Colonic mucosa (tissue), 4 donors: ENCODE measurements at regions not wholly inside any gene's neighbourhood (a gene's known extent, or its start where the extent isn't known, plus 50 kb on each side); places are given as distances from the start of the nearest gene placed in this dataset.
"Not testable (repeated sequence)": the region's sequence is repeated elsewhere in the genome, so short reads cannot be mapped to it uniquely, and the experiment has no call there.

Source experiments
- DNase-seq: peaks from one replicate; pipeline ENCODE4 v3.0.0-alpha.2; 2020
- H3K27ac ChIP-seq: fragments of 200-600 bp; one replicate; pipeline ENCODE4 v1.8.0; 2021
- H3K27me3 ChIP-seq: fragments of 200-600 bp; one replicate; pipeline ENCODE4 v1.8.0; 2021
- H3K36me3 ChIP-seq: fragments of 200-600 bp; one replicate; pipeline ENCODE4 v1.8.0; 2021
- H3K4me1 ChIP-seq: fragments of 200-600 bp; one replicate; pipeline ENCODE4 v1.8.0; 2021; ENCODE audit warnings: mild to moderate bottlenecking
- H3K4me3 ChIP-seq: fragments of 200-600 bp; one replicate; pipeline ENCODE4 v1.8.0; 2021
- H3K9ac ChIP-seq, 2 donors: one replicate each; pipeline ENCODE4 v1.7.0; 2013; ENCODE audit warnings: control low read depth in 2 of 2, low read depth in 2 of 2, low read length in 2 of 2
- H3K9me3 ChIP-seq: fragments of 200-600 bp; one replicate; pipeline ENCODE4 v1.8.0; 2021
- intact Hi-C: fragments of 100-400 bp; cut with DNase I; formaldehyde crosslinking; loops from one replicate; pipeline ENCODE4 v1.14.1; 2022
- TF ChIP-seq, protein P1 (sequence below): fragments of 200-600 bp; IDR thresholded peaks from one replicate; pipeline ENCODE4 v1.8.0; 2022; ENCODE audit warnings: antibody characterized with exemption, mild to moderate bottlenecking
- donor health status: healthy.
- donor health status: DM: no; HTN: no; CAD: no.
- donor health status: DM: no; HTN: no; CAD: no.

DNA sequence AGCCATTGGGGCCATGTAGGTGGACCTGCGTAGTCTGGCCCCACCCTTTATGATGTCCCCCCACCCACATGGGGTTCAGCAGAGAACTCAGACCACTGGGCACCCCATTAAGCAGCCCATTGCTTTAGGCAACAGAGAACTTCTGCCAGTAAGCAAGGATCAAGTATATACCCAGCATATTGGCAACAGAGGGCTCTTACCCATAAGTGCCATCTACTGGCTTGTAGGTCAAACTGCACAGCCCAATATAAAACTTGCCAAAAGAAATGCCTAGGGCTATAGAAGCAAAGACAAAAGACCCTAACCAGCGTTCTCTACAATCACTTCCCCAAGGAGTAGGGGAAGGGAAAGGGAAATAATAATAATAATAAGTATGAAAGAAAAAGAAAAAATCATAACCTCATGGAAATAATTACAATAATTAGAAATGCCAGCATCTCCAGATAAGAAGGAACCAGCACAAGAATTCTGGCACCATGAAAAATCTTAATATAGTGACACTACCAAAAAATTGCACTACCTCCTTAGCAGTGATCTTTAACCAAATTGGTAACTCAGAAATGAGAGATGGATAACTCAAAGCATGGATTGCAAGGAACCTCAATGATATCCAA lies 1090.7 kb downstream of the FAT4 start:
- Histone ChIP-seq H3K4me3 (no peak overlapping the region), H3K27ac (no peak overlapping the region), H3K36me3 (no peaks in the 10 kb centered on the region), H3K9ac (no peak overlapping the region), H3K27me3 (no peaks in the 10 kb centered on the region), H3K9me3 (no peaks in the 10 kb centered on the region), H3K4me1 (no peaks in the 10 kb centered on the region)
- TF ChIP-seq, protein P1, sequence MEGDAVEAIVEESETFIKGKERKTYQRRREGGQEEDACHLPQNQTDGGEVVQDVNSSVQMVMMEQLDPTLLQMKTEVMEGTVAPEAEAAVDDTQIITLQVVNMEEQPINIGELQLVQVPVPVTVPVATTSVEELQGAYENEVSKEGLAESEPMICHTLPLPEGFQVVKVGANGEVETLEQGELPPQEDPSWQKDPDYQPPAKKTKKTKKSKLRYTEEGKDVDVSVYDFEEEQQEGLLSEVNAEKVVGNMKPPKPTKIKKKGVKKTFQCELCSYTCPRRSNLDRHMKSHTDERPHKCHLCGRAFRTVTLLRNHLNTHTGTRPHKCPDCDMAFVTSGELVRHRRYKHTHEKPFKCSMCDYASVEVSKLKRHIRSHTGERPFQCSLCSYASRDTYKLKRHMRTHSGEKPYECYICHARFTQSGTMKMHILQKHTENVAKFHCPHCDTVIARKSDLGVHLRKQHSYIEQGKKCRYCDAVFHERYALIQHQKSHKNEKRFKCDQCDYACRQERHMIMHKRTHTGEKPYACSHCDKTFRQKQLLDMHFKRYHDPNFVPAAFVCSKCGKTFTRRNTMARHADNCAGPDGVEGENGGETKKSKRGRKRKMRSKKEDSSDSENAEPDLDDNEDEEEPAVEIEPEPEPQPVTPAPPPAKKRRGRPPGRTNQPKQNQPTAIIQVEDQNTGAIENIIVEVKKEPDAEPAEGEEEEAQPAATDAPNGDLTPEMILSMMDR: no peak
- intact Hi-C loops: no loop called here
- no peak for DNase-seq

DNA sequence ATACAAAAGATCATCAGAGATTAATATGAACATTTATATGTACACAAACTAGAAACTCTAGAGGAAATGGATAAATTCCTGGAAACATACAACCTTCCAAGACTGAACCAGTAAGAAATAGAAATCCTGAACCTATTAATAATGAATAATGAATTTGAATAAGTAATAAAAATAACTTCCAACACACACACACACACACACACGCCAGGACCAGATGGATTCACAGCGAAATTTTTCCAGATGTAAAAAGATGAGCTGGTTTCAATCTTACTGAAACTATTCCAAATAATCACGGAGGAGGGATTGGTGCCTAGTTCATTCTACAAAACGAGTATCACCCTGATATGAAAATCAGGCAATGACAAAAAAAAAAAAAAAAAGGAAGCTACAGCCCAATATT lies 1095.0 kb downstream of the FAT4 start:
- no peaks in the 10 kb centered on the region for H3K27me3 ChIP-seq
- no peak for DNase-seq
- no peak overlapping the region for H3K27ac ChIP-seq
- TF ChIP-seq, protein P1: no peak
- H3K36me3 ChIP-seq: no peaks in the 10 kb centered on the region
- no peaks in the 10 kb centered on the region for H3K4me1 ChIP-seq
- no peak overlapping the region for H3K9ac ChIP-seq
- no peaks in the 10 kb centered on the region for H3K9me3 ChIP-seq
- H3K4me3 ChIP-seq: no peak overlapping the region
- intact Hi-C loops: no loop called here

DNA sequence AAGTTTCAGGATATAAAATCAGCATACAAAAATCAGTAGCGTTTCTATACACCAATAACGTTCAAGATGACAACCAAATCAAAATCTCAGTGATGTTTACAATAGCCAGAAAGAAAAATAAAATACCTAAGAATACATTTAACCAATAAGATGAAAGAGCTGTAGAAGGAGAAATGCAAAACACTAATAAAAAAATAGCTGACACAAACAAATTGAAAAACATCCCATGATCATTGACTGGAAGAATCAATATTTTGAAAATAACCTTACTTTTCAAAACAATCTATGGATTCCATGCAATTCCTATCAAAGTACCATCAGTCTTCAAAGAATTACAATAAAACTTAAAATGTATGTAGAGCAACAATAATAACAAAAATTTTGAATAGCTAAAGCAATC lies 1096.3 kb downstream of the FAT4 start:
- H3K9ac ChIP-seq: no peak overlapping the region
- no peak for DNase-seq
- no peaks in the 10 kb centered on the region for H3K36me3 ChIP-seq
- intact Hi-C loops: no loop called here
- H3K27ac ChIP-seq: no peak overlapping the region
- TF ChIP-seq, protein P1: no peak
- H3K27me3 ChIP-seq: no peaks in the 10 kb centered on the region
- H3K9me3 ChIP-seq: no peaks in the 10 kb centered on the region
- no peak overlapping the region for H3K4me3 ChIP-seq
- no peaks in the 10 kb centered on the region for H3K4me1 ChIP-seq

DNA sequence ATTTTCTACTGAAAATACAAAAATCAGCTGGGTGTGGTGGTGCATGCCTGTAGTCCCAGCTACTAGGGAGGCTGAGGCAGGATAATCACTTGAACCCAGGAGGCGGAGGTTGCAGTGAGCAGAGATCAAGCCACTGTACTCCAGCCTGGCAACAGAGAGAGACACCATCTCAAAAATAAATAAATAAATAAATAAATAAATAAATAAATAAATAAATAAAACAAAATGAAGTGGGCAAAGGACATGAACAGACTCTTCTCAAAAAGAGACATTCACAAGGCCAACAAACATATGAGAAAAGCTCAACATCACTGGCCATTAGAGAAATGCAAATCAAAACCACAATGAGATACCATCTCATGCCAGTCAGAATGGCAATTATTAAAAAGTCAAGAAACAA lies 1097.6 kb downstream of the FAT4 start:
- H3K27ac ChIP-seq, H3K4me3 ChIP-seq, H3K9ac ChIP-seq, H3K9me3 ChIP-seq, H3K27me3 ChIP-seq, H3K4me1 ChIP-seq, intact Hi-C loops, H3K36me3 ChIP-seq, DNase-seq: not testable (repeated sequence)

DNA sequence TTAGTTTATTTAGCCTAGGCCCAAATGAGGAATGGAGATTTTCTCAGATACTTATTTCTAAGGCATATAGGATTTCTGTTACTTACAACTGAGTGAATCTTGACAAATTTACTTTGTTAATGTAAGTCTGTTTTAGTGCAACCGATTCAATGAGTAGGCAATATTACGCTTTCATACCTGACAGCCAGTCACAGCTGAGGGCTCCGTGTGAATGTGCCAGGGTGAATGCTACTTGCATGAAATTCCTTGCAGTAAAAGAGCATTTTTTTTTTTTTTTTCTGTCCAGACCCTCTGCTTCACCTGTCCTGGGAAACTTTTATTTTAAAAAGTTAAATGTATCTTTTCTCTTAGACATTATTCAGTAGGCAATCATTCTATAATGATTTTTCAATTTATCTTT lies 1100.0 kb downstream of the FAT4 start:
- no peak overlapping the region for H3K9ac ChIP-seq
- H3K27me3 ChIP-seq: no peaks in the 10 kb centered on the region
- H3K4me1 ChIP-seq: no peaks in the 10 kb centered on the region
- no peaks in the 10 kb centered on the region for H3K9me3 ChIP-seq
- H3K4me3 ChIP-seq: no peak overlapping the region
- H3K27ac ChIP-seq: no peak overlapping the region
- TF ChIP-seq, protein P1: no peak
- intact Hi-C loops: no loop called here
- no peaks in the 10 kb centered on the region for H3K36me3 ChIP-seq
- no peak for DNase-seq

DNA sequence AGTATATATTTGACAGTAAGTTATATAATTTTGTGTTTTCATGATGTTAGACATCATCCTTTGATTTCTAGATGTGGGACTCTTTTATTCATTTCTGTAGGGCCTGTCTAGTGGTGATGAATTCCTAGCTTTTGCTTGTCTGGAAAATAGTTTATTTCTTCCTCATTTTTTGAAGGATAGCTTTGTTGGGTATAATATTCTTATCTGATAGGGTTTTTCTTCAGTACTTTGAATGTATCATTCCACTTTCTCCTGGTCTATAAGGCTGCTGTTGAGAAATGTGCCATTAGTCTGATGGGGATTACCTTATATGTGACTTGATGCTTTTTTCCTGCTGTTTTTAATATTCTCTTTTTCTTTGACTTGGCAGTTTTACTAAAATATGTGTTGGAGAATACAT lies 1104.5 kb downstream of the FAT4 start:
- DNase-seq: no peak
- Histone ChIP-seq H3K9ac (no peak overlapping the region), H3K4me1 (no peaks in the 10 kb centered on the region), H3K27ac (no peak overlapping the region), H3K27me3 (no peaks in the 10 kb centered on the region), H3K36me3 (no peaks in the 10 kb centered on the region), H3K4me3 (no peak overlapping the region), H3K9me3 (no peaks in the 10 kb centered on the region)
- intact Hi-C loops: no loop called here
- TF ChIP-seq, protein P1: no peak
